ENCODE measurements at regions not wholly inside any gene's neighbourhood (a gene's known extent, or its start where the extent isn't known, plus 50 kb on each side); places are given as distances from the start of the nearest gene placed in this dataset.
A peak's percentile ranks its signal among the peaks of the same experiment; 100 is the strongest.

GRCh38 chr10:128539510-128540127 is 413.4 kb upstream of the MKI67 start:
- Histone ChIP-seq H3K9me3 (ENCODE audit: control insufficient read depth, insufficient read depth, low read depth, low read length) (no peaks in the 10 kb centered on the region), H3K27ac (ENCODE audit: low read depth, low read length) (peak overlapping the region; percentile 73; the same call in 1 of the 2 replicates), H3K36me3 (ENCODE audit: control insufficient read depth, insufficient read depth, low read length) (no peaks in the 10 kb centered on the region), H3K4me1 (ENCODE audit: control insufficient read depth, insufficient read depth, low read length) (peaks cover 71% of the 10 kb centered on the region), H3K9ac (ENCODE audit: low read length) (no peak overlapping the region), H3K4me3 (ENCODE audit: low read depth, low read length) (peak overlapping the region; percentile 60; the same call in 1 of the 2 replicates), H3K27me3 (ENCODE audit: control insufficient read depth, insufficient read depth, low read length) (no peaks in the 10 kb centered on the region; the same call in 1 of the 2 replicates)

- Histone ChIP-seq H3K4me3 (ENCODE audit: low read depth, low read length) (peak overlapping the region; percentile 60), H3K36me3 (ENCODE audit: control insufficient read depth, insufficient read depth, low read length) (no peaks in the 10 kb centered on the region), H3K9me3 (ENCODE audit: control insufficient read depth, insufficient read depth, low read depth, low read length) (no peaks in the 10 kb centered on the region), H3K4me1 (ENCODE audit: control insufficient read depth, insufficient read depth, low read length) (peaks cover 75% of the 10 kb centered on the region), H3K27me3 (ENCODE audit: control insufficient read depth, insufficient read depth, low read length) (no peaks in the 10 kb centered on the region; the same call in 1 of the 2 replicates), H3K9ac (ENCODE audit: low read length) (peak overlapping the region; percentile 67), H3K27ac (ENCODE audit: low read depth, low read length) (peak overlapping the region; percentile 73; the same call in 1 of the 2 replicates)
Measured at GRCh38 chr10:128540128-128540762, 414.0 kb upstream of the MKI67 start.

GRCh38 chr10:128540781-128541761 is 414.8 kb upstream of the MKI67 start:
- Histone ChIP-seq H3K9ac (ENCODE audit: low read length) (peak overlapping the region; percentile 67), H3K4me1 (ENCODE audit: control insufficient read depth, insufficient read depth, low read length) (peaks cover 75% of the 10 kb centered on the region), H3K27ac (ENCODE audit: low read depth, low read length) (peak overlapping the region; percentile 73; the same call in 1 of the 2 replicates), H3K27me3 (ENCODE audit: control insufficient read depth, insufficient read depth, low read length) (no peaks in the 10 kb centered on the region; the same call in 1 of the 2 replicates), H3K36me3 (ENCODE audit: control insufficient read depth, insufficient read depth, low read length) (no peaks in the 10 kb centered on the region), H3K9me3 (ENCODE audit: control insufficient read depth, insufficient read depth, low read depth, low read length) (no peaks in the 10 kb centered on the region), H3K4me3 (ENCODE audit: low read depth, low read length) (peak overlapping the region; percentile 60)

GRCh38 chr10:128541926-128542475 is 415.8 kb upstream of the MKI67 start:
- Histone ChIP-seq H3K27ac (ENCODE audit: low read depth, low read length) (peak overlapping the region; percentile 14; the same call in 1 of the 2 replicates), H3K27me3 (ENCODE audit: control insufficient read depth, insufficient read depth, low read length) (no peaks in the 10 kb centered on the region; the same call in 1 of the 2 replicates), H3K9ac (ENCODE audit: low read length) (peak overlapping the region; percentile 67), H3K4me1 (ENCODE audit: control insufficient read depth, insufficient read depth, low read length) (peaks cover 75% of the 10 kb centered on the region), H3K4me3 (ENCODE audit: low read depth, low read length) (peak overlapping the region; percentile 60), H3K9me3 (ENCODE audit: control insufficient read depth, insufficient read depth, low read depth, low read length) (no peaks in the 10 kb centered on the region), H3K36me3 (ENCODE audit: control insufficient read depth, insufficient read depth, low read length) (no peaks in the 10 kb centered on the region)

GRCh38 chr10:128542659-128543058 is 416.4 kb upstream of the MKI67 start:
- no peaks in the 10 kb centered on the region for H3K36me3 ChIP-seq (ENCODE audit: control insufficient read depth, insufficient read depth, low read length)
- H3K27ac ChIP-seq (ENCODE audit: low read depth, low read length) = no peak overlapping the region
- no peaks in the 10 kb centered on the region for H3K9me3 ChIP-seq (ENCODE audit: control insufficient read depth, insufficient read depth, low read depth, low read length)
- H3K4me3 ChIP-seq (ENCODE audit: low read depth, low read length) = no peak overlapping the region
- peaks cover 75% of the 10 kb centered on the region for H3K4me1 ChIP-seq (ENCODE audit: control insufficient read depth, insufficient read depth, low read length)
- no peaks in the 10 kb centered on the region; the same call in 1 of the 2 replicates for H3K27me3 ChIP-seq (ENCODE audit: control insufficient read depth, insufficient read depth, low read length)
- H3K9ac ChIP-seq (ENCODE audit: low read length) = no peak overlapping the region

GRCh38 chr10:128543151-128543550 is 416.9 kb upstream of the MKI67 start:
- Histone ChIP-seq H3K9ac (ENCODE audit: low read length) (peak overlapping the region; percentile 23), H3K36me3 (ENCODE audit: control insufficient read depth, insufficient read depth, low read length) (no peaks in the 10 kb centered on the region), H3K9me3 (ENCODE audit: control insufficient read depth, insufficient read depth, low read depth, low read length) (no peaks in the 10 kb centered on the region), H3K27me3 (ENCODE audit: control insufficient read depth, insufficient read depth, low read length) (no peaks in the 10 kb centered on the region; the same call in 1 of the 2 replicates), H3K4me1 (ENCODE audit: control insufficient read depth, insufficient read depth, low read length) (peaks cover 74% of the 10 kb centered on the region), H3K4me3 (ENCODE audit: low read depth, low read length) (no peak overlapping the region), H3K27ac (ENCODE audit: low read depth, low read length) (no peak overlapping the region)

GRCh38 chr10:128545216-128545615 is 419.0 kb upstream of the MKI67 start:
- Histone ChIP-seq H3K27ac (ENCODE audit: low read depth, low read length) (no peak overlapping the region), H3K4me3 (ENCODE audit: low read depth, low read length) (no peak overlapping the region), H3K36me3 (ENCODE audit: control insufficient read depth, insufficient read depth, low read length) (no peaks in the 10 kb centered on the region), H3K9ac (ENCODE audit: low read length) (no peak overlapping the region), H3K9me3 (ENCODE audit: control insufficient read depth, insufficient read depth, low read depth, low read length) (no peaks in the 10 kb centered on the region), H3K4me1 (ENCODE audit: control insufficient read depth, insufficient read depth, low read length) (peaks cover 53% of the 10 kb centered on the region), H3K27me3 (ENCODE audit: control insufficient read depth, insufficient read depth, low read length) (no peaks in the 10 kb centered on the region)

GRCh38 chr10:128546651-128547165 is 420.5 kb upstream of the MKI67 start:
- Histone ChIP-seq H3K4me1 (ENCODE audit: control insufficient read depth, insufficient read depth, low read length) (peaks cover 44% of the 10 kb centered on the region), H3K36me3 (ENCODE audit: control insufficient read depth, insufficient read depth, low read length) (no peaks in the 10 kb centered on the region), H3K27ac (ENCODE audit: low read depth, low read length) (no peak overlapping the region), H3K9ac (ENCODE audit: low read length) (no peak overlapping the region), H3K4me3 (ENCODE audit: low read depth, low read length) (no peak overlapping the region), H3K9me3 (ENCODE audit: control insufficient read depth, insufficient read depth, low read depth, low read length) (no peaks in the 10 kb centered on the region), H3K27me3 (ENCODE audit: control insufficient read depth, insufficient read depth, low read length) (no peaks in the 10 kb centered on the region)

GRCh38 chr10:128549101-128549608 is 422.9 kb upstream of the MKI67 start:
- Histone ChIP-seq H3K36me3 (ENCODE audit: control insufficient read depth, insufficient read depth, low read length) (no peaks in the 10 kb centered on the region), H3K9me3 (ENCODE audit: control insufficient read depth, insufficient read depth, low read depth, low read length) (peaks cover 4% of the 10 kb centered on the region; the same call in 1 of the 2 replicates), H3K4me3 (ENCODE audit: low read depth, low read length) (no peak overlapping the region), H3K9ac (ENCODE audit: low read length) (no peak overlapping the region), H3K27ac (ENCODE audit: low read depth, low read length) (no peak overlapping the region), H3K27me3 (ENCODE audit: control insufficient read depth, insufficient read depth, low read length) (no peaks in the 10 kb centered on the region), H3K4me1 (ENCODE audit: control insufficient read depth, insufficient read depth, low read length) (peaks cover 20% of the 10 kb centered on the region)

- Histone ChIP-seq H3K27ac (ENCODE audit: low read depth, low read length) (no peak overlapping the region), H3K9me3 (ENCODE audit: control insufficient read depth, insufficient read depth, low read depth, low read length) (peaks cover 4% of the 10 kb centered on the region; the same call in 1 of the 2 replicates), H3K4me3 (ENCODE audit: low read depth, low read length) (no peak overlapping the region), H3K36me3 (ENCODE audit: control insufficient read depth, insufficient read depth, low read length) (no peaks in the 10 kb centered on the region), H3K9ac (ENCODE audit: low read length) (no peak overlapping the region), H3K4me1 (ENCODE audit: control insufficient read depth, insufficient read depth, low read length) (peaks cover 11% of the 10 kb centered on the region; the same call in 1 of the 2 replicates), H3K27me3 (ENCODE audit: control insufficient read depth, insufficient read depth, low read length) (no peaks in the 10 kb centered on the region)
Measured at GRCh38 chr10:128550045-128550444, 423.8 kb upstream of the MKI67 start.

Data from HUES6 (cell line).